OCI-LY7 (cell line): ENCODE measurements at regions not wholly inside any gene's neighbourhood (a gene's known extent, or its start where the extent isn't known, plus 50 kb on each side); places are given as distances from the start of the nearest gene placed in this dataset.

Source experiments
- CTCF ChIP-seq: fragments of 200-600 bp; sonication (generic); conservative IDR thresholded peaks from 2 replicates; pipeline ENCODE4 v1.5.1; 2014; ENCODE audit warnings: mild to moderate bottlenecking, antibody characterized with exemption, low read length, moderate library complexity, mixed read lengths
- EZH2phosphoT487 ChIP-seq: fragments of 200-600 bp; sonication (generic); IDR thresholded peaks from 2 replicates; pipeline ENCODE4 v1.6.1; 2018; ENCODE audit warnings: low read depth, borderline replicate concordance, mild to moderate bottlenecking, mixed run types, antibody characterized with exemption, low read length, moderate library complexity, mixed read lengths

GRCh38 chr12:118727196-118727978 lies 254.0 kb upstream of the SRRM4 start:
- TF ChIP-seq CTCF (no peak), EZH2phosphoT487 (no peak)
